ENCODE measurements at regions not wholly inside any gene's neighbourhood (a gene's known extent, or its start where the extent isn't known, plus 50 kb on each side); places are given as distances from the start of the nearest gene placed in this dataset.

GRCh38 chr20:6851136-6851535, 83.7 kb downstream of the BMP2 start:
- no peaks in the 10 kb centered on the region for H3K36me3 ChIP-seq
- no peak overlapping the region for H3K27ac ChIP-seq
- no peak for DNase-seq (ENCODE audit: low read depth in 1 of 2, low spot score in 1 of 2)
- H3K9me3 ChIP-seq (ENCODE audit: low read depth), result no peaks in the 10 kb centered on the region
- no peaks in the 10 kb centered on the region for H3K27me3 ChIP-seq
- TF ChIP-seq CTCF (IDR thresholded peaks at IDR 0.05; ENCODE audit: low read depth, low read length), result no peak
- H3K4me3 ChIP-seq, result no peak overlapping the region
- peaks cover 7% of the 10 kb centered on the region for H3K4me1 ChIP-seq (ENCODE audit: low read depth)

- Histone ChIP-seq H3K27me3 (no peaks in the 10 kb centered on the region), H3K4me1 (ENCODE audit: low read depth) (peaks cover 7% of the 10 kb centered on the region), H3K9me3 (ENCODE audit: low read depth) (no peaks in the 10 kb centered on the region), H3K27ac (no peak overlapping the region), H3K36me3 (no peaks in the 10 kb centered on the region), H3K4me3 (no peak overlapping the region)
- TF ChIP-seq CTCF (IDR thresholded peaks at IDR 0.05; ENCODE audit: low read depth, low read length), result no peak
- no peak for DNase-seq (ENCODE audit: low read depth in 1 of 2, low spot score in 1 of 2)
Measured at GRCh38 chr20:6852478-6852877, 85.0 kb downstream of the BMP2 start.

- no peaks in the 10 kb centered on the region for H3K36me3 ChIP-seq
- peaks cover 7% of the 10 kb centered on the region for H3K4me1 ChIP-seq (ENCODE audit: low read depth)
- no peak for TF ChIP-seq CTCF (IDR thresholded peaks at IDR 0.05; ENCODE audit: low read depth, low read length)
- H3K9me3 ChIP-seq (ENCODE audit: low read depth), result no peaks in the 10 kb centered on the region
- no peak for DNase-seq (ENCODE audit: low read depth in 1 of 2, low spot score in 1 of 2)
- H3K4me3 ChIP-seq, result no peak overlapping the region
- no peak overlapping the region for H3K27ac ChIP-seq
- H3K27me3 ChIP-seq, result no peaks in the 10 kb centered on the region
Measured at GRCh38 chr20:6855104-6855503, 87.6 kb downstream of the BMP2 start.

- no peak for DNase-seq (ENCODE audit: low read depth in 1 of 2, low spot score in 1 of 2)
- no peak for TF ChIP-seq CTCF (IDR thresholded peaks at IDR 0.05; ENCODE audit: low read depth, low read length)
- no peaks in the 10 kb centered on the region for H3K27me3 ChIP-seq
- no peak overlapping the region for H3K27ac ChIP-seq
- H3K4me1 ChIP-seq (ENCODE audit: low read depth), result peaks cover 7% of the 10 kb centered on the region
- no peak overlapping the region for H3K4me3 ChIP-seq
- no peaks in the 10 kb centered on the region for H3K9me3 ChIP-seq (ENCODE audit: low read depth)
- no peaks in the 10 kb centered on the region for H3K36me3 ChIP-seq
Measured at GRCh38 chr20:6855796-6856195, 88.3 kb downstream of the BMP2 start.

- Histone ChIP-seq H3K4me1 (ENCODE audit: low read depth) (peaks cover 7% of the 10 kb centered on the region), H3K27me3 (no peaks in the 10 kb centered on the region), H3K27ac (no peak overlapping the region), H3K9me3 (ENCODE audit: low read depth) (no peaks in the 10 kb centered on the region), H3K36me3 (no peaks in the 10 kb centered on the region), H3K4me3 (no peak overlapping the region)
- DNase-seq (ENCODE audit: low read depth in 1 of 2, low spot score in 1 of 2), result no peak
- no peak for TF ChIP-seq CTCF (IDR thresholded peaks at IDR 0.05; ENCODE audit: low read depth, low read length)
Measured at GRCh38 chr20:6857927-6858326, 90.4 kb downstream of the BMP2 start.

GRCh38 chr20:6863355-6863754, 95.9 kb downstream of the BMP2 start:
- no peaks in the 10 kb centered on the region for H3K27me3 ChIP-seq
- no peaks in the 10 kb centered on the region for H3K36me3 ChIP-seq
- no peak for TF ChIP-seq CTCF (IDR thresholded peaks at IDR 0.05; ENCODE audit: low read depth, low read length)
- H3K4me1 ChIP-seq (ENCODE audit: low read depth), result no peaks in the 10 kb centered on the region
- no peaks in the 10 kb centered on the region for H3K9me3 ChIP-seq (ENCODE audit: low read depth)
- no peak overlapping the region for H3K4me3 ChIP-seq
- DNase-seq (ENCODE audit: low read depth in 1 of 2, low spot score in 1 of 2), result no peak
- H3K27ac ChIP-seq, result no peak overlapping the region

Measured in cardiac muscle cell (in vitro differentiated cells and primary cell).